ENCODE measurements at regions not wholly inside any gene's neighbourhood (a gene's known extent, or its start where the extent isn't known, plus 50 kb on each side); places are given as distances from the start of the nearest gene placed in this dataset.
"Not testable (repeated sequence)": the region's sequence is repeated elsewhere in the genome, so short reads cannot be mapped to it uniquely, and the experiment has no call there.

GRCh38 chr20:55522296-55522815 is 483.0 kb downstream of the CBLN4 start:
- H3K27ac ChIP-seq = no peak overlapping the region
- no peak for TF ChIP-seq CTCF (conservative IDR thresholded peaks at IDR 0.05)

GRCh38 chr20:55517584-55517983 is 487.7 kb downstream of the CBLN4 start:
- not testable (repeated sequence) for H3K27ac ChIP-seq

- no peak for TF ChIP-seq CTCF (conservative IDR thresholded peaks at IDR 0.05)
- no peak overlapping the region for H3K27ac ChIP-seq
Measured at GRCh38 chr20:55515832-55516231, 489.5 kb downstream of the CBLN4 start.

GRCh38 chr20:55514531-55514930 is 490.8 kb downstream of the CBLN4 start:
- no peak overlapping the region for H3K27ac ChIP-seq
- TF ChIP-seq CTCF (conservative IDR thresholded peaks at IDR 0.05) = no peak

GRCh38 chr20:55513954-55514353 is 491.4 kb downstream of the CBLN4 start:
- H3K27ac ChIP-seq = no peak overlapping the region
- no peak for TF ChIP-seq CTCF (conservative IDR thresholded peaks at IDR 0.05)

GRCh38 chr20:55500130-55500529 is 505.2 kb downstream of the CBLN4 start:
- TF ChIP-seq CTCF (conservative IDR thresholded peaks at IDR 0.05) = no peak
- no peak overlapping the region for H3K27ac ChIP-seq

- TF ChIP-seq CTCF (conservative IDR thresholded peaks at IDR 0.05) = no peak
- no peak overlapping the region for H3K27ac ChIP-seq
Measured at GRCh38 chr20:55488593-55488992, 516.7 kb downstream of the CBLN4 start.

- H3K27ac ChIP-seq = no peak overlapping the region
- no peak for TF ChIP-seq CTCF (conservative IDR thresholded peaks at IDR 0.05)
Measured at GRCh38 chr20:55478724-55479450, 526.4 kb downstream of the CBLN4 start.
